NCI-H1105 (cell line): ENCODE measurements at regions not wholly inside any gene's neighbourhood (a gene's known extent, or its start where the extent isn't known, plus 50 kb on each side); places are given as distances from the start of the nearest gene placed in this dataset.

Experiments
- DNase-seq: peaks from one replicate; lab custom pipeline; 2025; lab: John Stamatoyannopoulos, UW

- DNase-seq = peak; percentile 89
Measured at GRCh38 chr7:115707258-115708012, 323.1 kb downstream of the TFEC start.

GRCh38 chr7:115704884-115705283, 325.7 kb downstream of the TFEC start:
- no peak for DNase-seq

GRCh38 chr7:115701141-115701540, 329.4 kb downstream of the TFEC start:
- DNase-seq = no peak

GRCh38 chr7:115694424-115694823, 336.1 kb downstream of the TFEC start:
- no peak for DNase-seq

- DNase-seq = no peak
Measured at GRCh38 chr7:115693779-115694178, 336.8 kb downstream of the TFEC start.

- DNase-seq = no peak
Measured at GRCh38 chr7:115689941-115690340, 340.6 kb downstream of the TFEC start.

- DNase-seq = no peak
Measured at GRCh38 chr7:115683093-115683492, 347.5 kb downstream of the TFEC start.

- no peak for DNase-seq
Measured at GRCh38 chr7:115682507-115682906, 348.1 kb downstream of the TFEC start.

GRCh38 chr7:115680921-115681320, 349.6 kb downstream of the TFEC start:
- DNase-seq = no peak

GRCh38 chr7:115679976-115680375, 350.6 kb downstream of the TFEC start:
- peak; percentile 5 for DNase-seq

- no peak for DNase-seq
Measured at GRCh38 chr7:115679423-115679822, 351.1 kb downstream of the TFEC start.

- DNase-seq = no peak
Measured at GRCh38 chr7:115678086-115678982, 352.2 kb downstream of the TFEC start.

GRCh38 chr7:115676707-115677106, 353.9 kb downstream of the TFEC start:
- DNase-seq = no peak

- peak; percentile 1 for DNase-seq
Measured at GRCh38 chr7:115676080-115676479, 354.5 kb downstream of the TFEC start.

GRCh38 chr7:115674467-115675024, 356.0 kb downstream of the TFEC start:
- no peak for DNase-seq

- no peak for DNase-seq
Measured at GRCh38 chr7:115672024-115672423, 358.5 kb downstream of the TFEC start.

- no peak for DNase-seq
Measured at GRCh38 chr7:115662676-115663075, 367.9 kb downstream of the TFEC start.

- DNase-seq = no peak
Measured at GRCh38 chr7:115662120-115662519, 368.4 kb downstream of the TFEC start.

- DNase-seq = no peak
Measured at GRCh38 chr7:115658223-115658622, 372.3 kb downstream of the TFEC start.

GRCh38 chr7:115654384-115655214, 376.0 kb downstream of the TFEC start:
- DNase-seq = no peak

- no peak for DNase-seq
Measured at GRCh38 chr7:115649429-115649828, 381.1 kb downstream of the TFEC start.

- no peak for DNase-seq
Measured at GRCh38 chr7:115647712-115648111, 382.9 kb downstream of the TFEC start.
